ENCODE measurements at regions not wholly inside any gene's neighbourhood (a gene's known extent, or its start where the extent isn't known, plus 50 kb on each side); places are given as distances from the start of the nearest gene placed in this dataset.

- Histone ChIP-seq H3K27ac (no peak overlapping the region), H3K36me3 (no peaks in the 10 kb centered on the region), H3K9me3 (no peaks in the 10 kb centered on the region), H3K27me3 (no peaks in the 10 kb centered on the region), H3K4me1 (no peaks in the 10 kb centered on the region), H3K4me3 (no peak overlapping the region)
- no peak for DNase-seq (ENCODE audit: low spot score in 2 of 2)
- 81% methylated on average over 5 of the region's 5 CpGs for WGBS, 2 donors
- TF ChIP-seq EP300 (IDR thresholded peaks at IDR 0.05): no peak
- TF ChIP-seq POLR2A (IDR thresholded peaks at IDR 0.05): no peak
- TF ChIP-seq CTCF (IDR thresholded peaks at IDR 0.05): no peak
Observed at GRCh38 chr10:43759216-43759615, 110.5 kb upstream of the ZNF32 start.

DNA sequence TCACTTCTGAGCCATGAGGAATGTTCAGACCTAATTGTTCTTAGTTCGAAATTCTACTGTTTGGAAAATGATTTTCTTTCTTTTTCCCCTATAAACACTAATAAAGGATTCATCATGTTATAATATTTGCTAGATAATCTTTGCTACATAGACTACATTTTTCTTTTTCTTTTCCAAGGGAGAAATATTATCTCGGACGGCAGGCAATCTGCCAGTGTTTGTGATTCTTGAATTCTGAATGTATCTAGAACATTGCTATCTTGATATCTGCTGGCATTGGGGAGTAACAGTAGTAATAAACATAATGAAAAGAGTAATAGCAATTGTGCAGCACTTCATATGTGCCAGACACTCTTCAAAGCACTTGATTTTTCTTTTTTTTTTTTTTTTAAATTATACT is 107.7 kb upstream of the ZNF32 start:
- H3K27ac ChIP-seq: no peak overlapping the region
- H3K36me3 ChIP-seq: no peaks in the 10 kb centered on the region
- H3K4me3 ChIP-seq: no peak overlapping the region
- H3K27me3 ChIP-seq: no peaks in the 10 kb centered on the region
- no peaks in the 10 kb centered on the region for H3K4me1 ChIP-seq
- no peak for DNase-seq (ENCODE audit: low spot score in 2 of 2)
- H3K9me3 ChIP-seq: no peaks in the 10 kb centered on the region
- 45 to 46% methylated on average over 3 of the region's 3 CpGs for WGBS, 2 donors
- TF ChIP-seq EP300 (IDR thresholded peaks at IDR 0.05) (no peak), CTCF (IDR thresholded peaks at IDR 0.05) (no peak), POLR2A (IDR thresholded peaks at IDR 0.05) (no peak)

- Histone ChIP-seq H3K4me1 (no peaks in the 10 kb centered on the region), H3K9me3 (no peaks in the 10 kb centered on the region), H3K27me3 (no peaks in the 10 kb centered on the region), H3K27ac (no peak overlapping the region), H3K36me3 (no peaks in the 10 kb centered on the region), H3K4me3 (no peak overlapping the region)
- 86 to 87% methylated on average over 8 of the region's 8 CpGs for WGBS, 2 donors
- no peak for DNase-seq (ENCODE audit: low spot score in 2 of 2)
- TF ChIP-seq POLR2A (IDR thresholded peaks at IDR 0.05): no peak
- no peak for TF ChIP-seq CTCF (IDR thresholded peaks at IDR 0.05)
- TF ChIP-seq EP300 (IDR thresholded peaks at IDR 0.05): no peak
Observed at GRCh38 chr10:43754569-43755260, 106.0 kb upstream of the ZNF32 start.

- TF ChIP-seq POLR2A (IDR thresholded peaks at IDR 0.05): no peak
- TF ChIP-seq CTCF (IDR thresholded peaks at IDR 0.05): no peak
- TF ChIP-seq EP300 (IDR thresholded peaks at IDR 0.05): no peak
Observed at GRCh38 chr10:43753397-43754061, 104.8 kb upstream of the ZNF32 start.

DNA sequence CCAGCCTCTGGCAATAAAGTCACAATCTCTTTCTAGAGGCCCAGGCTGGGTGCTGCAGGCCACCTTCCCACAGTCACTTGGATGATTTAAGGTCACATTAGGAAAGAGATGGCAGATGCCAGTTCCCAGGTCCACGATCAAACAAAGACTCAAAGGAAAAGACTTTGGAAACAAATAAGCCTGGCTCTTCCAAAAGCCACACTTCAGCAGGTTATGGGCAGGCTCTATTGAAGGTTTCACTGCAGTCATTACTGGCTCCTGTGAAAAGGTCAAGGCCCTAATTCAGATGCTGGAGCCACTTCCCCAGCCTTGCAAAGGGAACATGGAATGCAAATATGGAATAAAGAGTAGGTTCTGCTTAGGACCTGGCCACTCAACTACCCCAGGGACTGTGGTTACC is 104.0 kb upstream of the ZNF32 start:
- Histone ChIP-seq H3K9me3 (no peaks in the 10 kb centered on the region), H3K4me3 (no peak overlapping the region), H3K4me1 (no peaks in the 10 kb centered on the region), H3K27ac (no peak overlapping the region), H3K36me3 (no peaks in the 10 kb centered on the region), H3K27me3 (no peaks in the 10 kb centered on the region)
- TF ChIP-seq POLR2A (IDR thresholded peaks at IDR 0.05): no peak
- TF ChIP-seq CTCF (IDR thresholded peaks at IDR 0.05): no peak
- no peak for TF ChIP-seq EP300 (IDR thresholded peaks at IDR 0.05)
- 68 to 90% methylated on average over 1 of the region's 1 CpG for WGBS, 2 donors
- DNase-seq (ENCODE audit: low spot score in 2 of 2): no peak

More at GRCh38 chr10:43753397-43754061, 104.8 kb upstream of the ZNF32 start:
- 84 to 87% methylated on average over 12 to 18 of the region's 18 CpGs for WGBS, 2 donors
- Histone ChIP-seq H3K27ac (no peak overlapping the region), H3K9me3 (no peaks in the 10 kb centered on the region), H3K27me3 (no peaks in the 10 kb centered on the region), H3K36me3 (no peaks in the 10 kb centered on the region), H3K4me3 (no peak overlapping the region), H3K4me1 (no peaks in the 10 kb centered on the region)
- no peak for DNase-seq (ENCODE audit: low spot score in 2 of 2)

Data from tibial nerve (tissue), 4 donors.